ENCODE measurements at regions not wholly inside any gene's neighbourhood (a gene's known extent, or its start where the extent isn't known, plus 50 kb on each side); places are given as distances from the start of the nearest gene placed in this dataset.

GRCh38 chr18:27277554-27277953, 92.4 kb upstream of the CHST9 start:
- no peak overlapping the region for H3K4me3 ChIP-seq
- WGBS = 93% methylated on average over 3 of the region's 3 CpGs
- no peak for TF ChIP-seq POLR2A (IDR thresholded peaks at IDR 0.05; ENCODE audit: low read depth)
- no peak for TF ChIP-seq CTCF (IDR thresholded peaks at IDR 0.05)
- no peak for TF ChIP-seq POLR2AphosphoS5 (IDR thresholded peaks at IDR 0.05)
- TF ChIP-seq EP300 (IDR thresholded peaks at IDR 0.05) = no peak

GRCh38 chr18:27276886-27277285, 91.8 kb upstream of the CHST9 start:
- intact Hi-C loops (cut with DNase I) = no loop called here
- H3K27ac ChIP-seq (replicated peaks in 1 of 4) = no peak overlapping the region
- no peaks in the 10 kb centered on the region for H3K4me1 ChIP-seq
- no peaks in the 10 kb centered on the region for H3K9me3 ChIP-seq
- no peak for DNase-seq (ENCODE audit: extremely low spot score)
- no peak overlapping the region for H3K4me3 ChIP-seq
- H3K36me3 ChIP-seq = no peaks in the 10 kb centered on the region
- 83% methylated on average over 6 of the region's 6 CpGs for WGBS
- no peaks in the 10 kb centered on the region for H3K27me3 ChIP-seq
- TF ChIP-seq POLR2A (IDR thresholded peaks at IDR 0.05; ENCODE audit: low read depth) (no peak), POLR2AphosphoS5 (IDR thresholded peaks at IDR 0.05) (no peak), CTCF (IDR thresholded peaks at IDR 0.05) (no peak), EP300 (IDR thresholded peaks at IDR 0.05) (no peak)

More at GRCh38 chr18:27277554-27277953, 92.4 kb upstream of the CHST9 start:
- intact Hi-C loops (cut with DNase I) = no loop called here
- Histone ChIP-seq H3K27me3 (no peaks in the 10 kb centered on the region), H3K4me1 (no peaks in the 10 kb centered on the region), H3K36me3 (no peaks in the 10 kb centered on the region), H3K9me3 (no peaks in the 10 kb centered on the region), H3K27ac (replicated peaks in 1 of 4) (no peak overlapping the region)
- no peak for DNase-seq (ENCODE audit: extremely low spot score)

GRCh38 chr18:27276479-27276878, 91.4 kb upstream of the CHST9 start:
- no peaks in the 10 kb centered on the region for H3K27me3 ChIP-seq
- H3K4me1 ChIP-seq = no peaks in the 10 kb centered on the region
- TF ChIP-seq POLR2A (IDR thresholded peaks at IDR 0.05; ENCODE audit: low read depth) (no peak), CTCF (IDR thresholded peaks at IDR 0.05) (no peak), EP300 (IDR thresholded peaks at IDR 0.05) (no peak), POLR2AphosphoS5 (IDR thresholded peaks at IDR 0.05) (no peak)
- H3K9me3 ChIP-seq = no peaks in the 10 kb centered on the region
- no peak overlapping the region for H3K4me3 ChIP-seq
- DNase-seq (ENCODE audit: extremely low spot score) = no peak
- intact Hi-C loops (cut with DNase I) = no loop called here
- H3K27ac ChIP-seq (replicated peaks in 1 of 4) = no peak overlapping the region
- no peaks in the 10 kb centered on the region for H3K36me3 ChIP-seq
- 94% methylated on average over 2 of the region's 2 CpGs for WGBS

- no peak for DNase-seq (ENCODE audit: extremely low spot score)
- Histone ChIP-seq H3K36me3 (no peaks in the 10 kb centered on the region), H3K9me3 (peaks cover 0 to 6% (median 0%) of the 10 kb centered on the region in 4 donors), H3K4me1 (no peaks in the 10 kb centered on the region), H3K27me3 (no peaks in the 10 kb centered on the region), H3K27ac (replicated peaks in 1 of 4) (no peak overlapping the region), H3K4me3 (no peak overlapping the region)
- 89% methylated on average over 3 of the region's 3 CpGs for WGBS
- intact Hi-C loops (cut with DNase I) = no loop called here
- TF ChIP-seq EP300 (IDR thresholded peaks at IDR 0.05) = no peak
- no peak for TF ChIP-seq POLR2AphosphoS5 (IDR thresholded peaks at IDR 0.05)
- TF ChIP-seq CTCF (IDR thresholded peaks at IDR 0.05) = no peak
- TF ChIP-seq POLR2A (IDR thresholded peaks at IDR 0.05; ENCODE audit: low read depth) = no peak
Measured at GRCh38 chr18:27274901-27275300, 89.8 kb upstream of the CHST9 start.

- Histone ChIP-seq H3K27ac (replicated peaks in 1 of 4) (no peak overlapping the region), H3K4me1 (no peaks in the 10 kb centered on the region), H3K4me3 (no peak overlapping the region), H3K9me3 (peaks cover 0 to 6% (median 0%) of the 10 kb centered on the region in 4 donors), H3K27me3 (no peaks in the 10 kb centered on the region), H3K36me3 (no peaks in the 10 kb centered on the region)
- no peak for DNase-seq (ENCODE audit: extremely low spot score)
- intact Hi-C loops (cut with DNase I) = no loop called here
- 90% methylated on average over 2 of the region's 2 CpGs for WGBS
- TF ChIP-seq CTCF (IDR thresholded peaks at IDR 0.05) = no peak
- TF ChIP-seq POLR2A (IDR thresholded peaks at IDR 0.05; ENCODE audit: low read depth) = no peak
- no peak for TF ChIP-seq POLR2AphosphoS5 (IDR thresholded peaks at IDR 0.05)
Measured at GRCh38 chr18:27270508-27270907, 85.4 kb upstream of the CHST9 start.

All from esophagus muscularis mucosa (tissue), 4 donors.